Tibial nerve (tissue), 4 donors: ENCODE measurements at regions not wholly inside any gene's neighbourhood (a gene's known extent, or its start where the extent isn't known, plus 50 kb on each side); places are given as distances from the start of the nearest gene placed in this dataset.

Experiments
- DNase-seq, 2 donors: peaks; one replicate each; pipeline ENCODE4 v3.0.0-alpha.2; 2019; ENCODE audit warnings: low spot score in 2 of 2
- H3K27ac ChIP-seq, 4 donors: fragments of 200-600 bp; sonication (generic) in 3 of 4; one replicate each; pipeline ENCODE4 v1.5.1; 2017 to 2019; ENCODE audit warnings: mild to moderate bottlenecking in 1 of 4
- H3K27me3 ChIP-seq, 2 donors: fragments of 200-600 bp; sonication (generic) in 1 of 2; one replicate each; pipeline versions ENCODE4 v1.5.1 to v1.6.0; 2017 to 2019
- H3K36me3 ChIP-seq, 3 donors: fragments of 200-600 bp; sonication (generic); one replicate each; pipeline ENCODE4 v1.5.1; 2018 to 2019
- H3K4me1 ChIP-seq, 4 donors: fragments of 200-600 bp; sonication (generic) in 3 of 4; one replicate each; pipeline ENCODE4 v1.5.1; 2017 to 2019
- H3K4me3 ChIP-seq, 4 donors: fragments of 200-600 bp; sonication (generic) in 3 of 4; one replicate each; pipeline ENCODE4 v1.5.1; 2017 to 2019; ENCODE audit warnings: mild to moderate bottlenecking in 1 of 4, moderate library complexity in 1 of 4
- H3K9me3 ChIP-seq, 4 donors: fragments of 200-600 bp; sonication (generic) in 3 of 4; one replicate each; pipeline ENCODE4 v1.5.1; 2017 to 2019
- EP300 ChIP-seq, 2 donors: sonication (generic); formaldehyde crosslinking; IDR thresholded peaks; one replicate each; pipeline ENCODE4 v1.6.1; 2017; ENCODE audit warnings: antibody characterized with exemption in 2 of 2, mild to moderate bottlenecking in 1 of 2
- POLR2A ChIP-seq, 2 donors: fragments of 450-650 bp; IDR thresholded peaks; one replicate each; pipeline ENCODE4 v1.6.1; 2017; ENCODE audit warnings: antibody characterized with exemption in 2 of 2, mild to moderate bottlenecking in 2 of 2, moderate library complexity in 2 of 2
- WGBS, 2 donors: methylation state at CpG; one replicate each; pipeline ENCODE4 v1.1.5; 2018; 5-methylcytosine and 5-hydroxymethylcytosine counted together
- TF ChIP-seq, protein P1 (sequence below), 5 experiments: fragments of 200-600 bp in 3 of 5; fragments of 450-650 bp in 2 of 5; sonication (generic) in 3 of 5; IDR thresholded peaks; one replicate each; pipeline ENCODE4 v1.5.1; 2016 to 2019; ENCODE audit warnings: antibody characterized with exemption in 5 of 5, mild to moderate bottlenecking in 3 of 5, moderate library complexity in 2 of 5

- no peak overlapping the region for H3K27ac ChIP-seq
- 86 to 96% methylated on average over 1 of the region's 1 CpG for WGBS, 2 donors
- no peak for TF ChIP-seq EP300 (IDR thresholded peaks at IDR 0.05)
- TF ChIP-seq, protein P1, sequence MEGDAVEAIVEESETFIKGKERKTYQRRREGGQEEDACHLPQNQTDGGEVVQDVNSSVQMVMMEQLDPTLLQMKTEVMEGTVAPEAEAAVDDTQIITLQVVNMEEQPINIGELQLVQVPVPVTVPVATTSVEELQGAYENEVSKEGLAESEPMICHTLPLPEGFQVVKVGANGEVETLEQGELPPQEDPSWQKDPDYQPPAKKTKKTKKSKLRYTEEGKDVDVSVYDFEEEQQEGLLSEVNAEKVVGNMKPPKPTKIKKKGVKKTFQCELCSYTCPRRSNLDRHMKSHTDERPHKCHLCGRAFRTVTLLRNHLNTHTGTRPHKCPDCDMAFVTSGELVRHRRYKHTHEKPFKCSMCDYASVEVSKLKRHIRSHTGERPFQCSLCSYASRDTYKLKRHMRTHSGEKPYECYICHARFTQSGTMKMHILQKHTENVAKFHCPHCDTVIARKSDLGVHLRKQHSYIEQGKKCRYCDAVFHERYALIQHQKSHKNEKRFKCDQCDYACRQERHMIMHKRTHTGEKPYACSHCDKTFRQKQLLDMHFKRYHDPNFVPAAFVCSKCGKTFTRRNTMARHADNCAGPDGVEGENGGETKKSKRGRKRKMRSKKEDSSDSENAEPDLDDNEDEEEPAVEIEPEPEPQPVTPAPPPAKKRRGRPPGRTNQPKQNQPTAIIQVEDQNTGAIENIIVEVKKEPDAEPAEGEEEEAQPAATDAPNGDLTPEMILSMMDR (IDR thresholded peaks at IDR 0.05): no peak
- TF ChIP-seq POLR2A (IDR thresholded peaks at IDR 0.05): no peak
Measured at GRCh38 chr1:184911103-184911745, 63.1 kb downstream of the NIBAN1 start.

DNA sequence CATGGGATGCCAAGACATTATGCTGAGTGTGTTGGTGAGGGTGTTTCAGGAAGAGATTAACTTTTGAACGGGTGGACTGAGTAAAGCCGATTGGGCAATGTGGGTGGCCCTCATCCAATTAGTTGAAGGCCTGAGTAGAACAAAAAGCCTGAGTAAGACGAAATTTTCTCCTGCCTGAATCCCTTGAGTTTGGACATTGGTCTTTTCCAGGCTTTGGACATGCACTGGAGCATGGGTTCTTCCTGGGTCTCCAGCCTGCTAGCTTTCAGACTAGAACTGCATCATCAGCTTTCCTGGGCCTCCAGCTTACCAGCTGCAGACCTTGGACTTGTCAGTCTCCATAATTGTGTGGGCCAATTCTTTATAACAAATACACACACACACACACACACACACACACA lies 63.6 kb downstream of the NIBAN1 start:
- WGBS, 2 donors: 42 to 54% methylated on average over 3 of the region's 3 CpGs

More at GRCh38 chr1:184911103-184911745, 63.1 kb downstream of the NIBAN1 start:
- no peaks in the 10 kb centered on the region for H3K9me3 ChIP-seq
- no peak overlapping the region for H3K4me3 ChIP-seq
- DNase-seq: no peak
- H3K4me1 ChIP-seq: peaks cover 0 to 36% (median 2%) of the 10 kb centered on the region in 4 donors
- no peaks in the 10 kb centered on the region for H3K36me3 ChIP-seq
- H3K27me3 ChIP-seq: no peaks in the 10 kb centered on the region

DNA sequence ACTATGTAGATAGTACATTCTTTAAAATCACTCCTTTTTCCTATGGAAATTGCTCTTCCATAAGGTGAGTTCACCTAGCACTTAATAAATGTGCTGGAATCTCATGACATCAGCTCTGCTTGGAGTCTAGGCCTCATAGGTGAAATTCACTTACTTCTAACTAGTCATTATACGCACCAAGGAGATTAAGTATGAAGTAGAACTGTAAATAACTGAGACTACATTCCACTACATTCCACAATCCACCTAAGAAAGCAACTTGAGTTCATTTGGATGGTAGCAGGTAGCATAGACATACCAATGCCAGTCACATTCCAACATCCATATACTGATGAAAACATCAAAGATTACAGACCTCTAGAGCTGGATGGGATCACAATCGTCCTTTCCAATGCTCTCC lies 64.3 kb downstream of the NIBAN1 start:
- H3K27me3 ChIP-seq: no peaks in the 10 kb centered on the region
- H3K9me3 ChIP-seq: no peaks in the 10 kb centered on the region
- no peak overlapping the region for H3K4me3 ChIP-seq
- no peak for TF ChIP-seq EP300 (IDR thresholded peaks at IDR 0.05)
- TF ChIP-seq, protein P1 (IDR thresholded peaks at IDR 0.05): no peak
- no peak for TF ChIP-seq POLR2A (IDR thresholded peaks at IDR 0.05)
- 94 to 97% methylated on average over 2 of the region's 2 CpGs for WGBS, 2 donors
- no peak for DNase-seq
- peak overlapping the region in 2 of 4 donors; percentile 16 to 29 for H3K27ac ChIP-seq
- H3K36me3 ChIP-seq: no peaks in the 10 kb centered on the region
- peaks cover 0 to 36% (median 2%) of the 10 kb centered on the region in 4 donors for H3K4me1 ChIP-seq

More for the DNA sequence above, 63.6 kb downstream of the NIBAN1 start:
- Histone ChIP-seq H3K27me3 (no peaks in the 10 kb centered on the region), H3K4me1 (peaks cover 0 to 33% (median 2%) of the 10 kb centered on the region in 4 donors), H3K27ac (peak overlapping the region in 1 of 4 donors; percentile 16), H3K9me3 (no peaks in the 10 kb centered on the region), H3K4me3 (no peak overlapping the region), H3K36me3 (no peaks in the 10 kb centered on the region)
- DNase-seq: peak; percentile 69 to 83
- TF ChIP-seq EP300 (IDR thresholded peaks at IDR 0.05): peak in 1 of 2 donors; percentile 65
- TF ChIP-seq POLR2A (IDR thresholded peaks at IDR 0.05): no peak
- TF ChIP-seq, protein P1 (IDR thresholded peaks at IDR 0.05): no peak

DNA sequence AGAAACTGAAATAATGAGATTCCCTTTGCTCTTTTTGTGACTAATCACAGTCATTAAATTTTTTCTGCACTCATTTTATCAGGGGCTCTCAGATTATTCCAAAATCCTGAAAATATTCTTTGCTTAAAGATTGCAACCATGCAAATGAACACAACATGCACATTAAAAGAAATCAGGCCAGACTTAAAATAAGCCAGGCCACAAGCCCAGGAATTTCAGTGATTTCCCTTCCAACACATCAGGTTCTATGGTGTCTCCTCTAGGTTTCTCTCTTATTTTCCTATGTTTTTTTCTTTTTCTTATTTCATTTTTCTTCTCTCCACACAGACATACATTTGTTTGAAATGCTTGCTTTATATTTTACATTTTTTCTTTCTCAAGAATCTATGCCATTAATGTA lies 65.3 kb downstream of the NIBAN1 start:
- Histone ChIP-seq H3K9me3 (no peaks in the 10 kb centered on the region), H3K4me3 (no peak overlapping the region), H3K36me3 (no peaks in the 10 kb centered on the region), H3K27me3 (no peaks in the 10 kb centered on the region), H3K27ac (no peak overlapping the region), H3K4me1 (peaks cover 0 to 33% (median 2%) of the 10 kb centered on the region in 4 donors)
- TF ChIP-seq EP300 (IDR thresholded peaks at IDR 0.05) (no peak), POLR2A (IDR thresholded peaks at IDR 0.05) (no peak)
- TF ChIP-seq, protein P1 (IDR thresholded peaks at IDR 0.05): no peak
- DNase-seq: no peak

- no peaks in the 10 kb centered on the region for H3K9me3 ChIP-seq
- TF ChIP-seq POLR2A (IDR thresholded peaks at IDR 0.05) (no peak), EP300 (IDR thresholded peaks at IDR 0.05) (no peak)
- TF ChIP-seq, protein P1 (IDR thresholded peaks at IDR 0.05): no peak
- WGBS, 2 donors: 85 to 89% methylated on average over 2 of the region's 2 CpGs
- no peaks in the 10 kb centered on the region for H3K27me3 ChIP-seq
- H3K36me3 ChIP-seq: no peaks in the 10 kb centered on the region
- no peak for DNase-seq
- H3K27ac ChIP-seq: no peak overlapping the region
- no peak overlapping the region for H3K4me3 ChIP-seq
- peaks cover 0 to 28% (median 2%) of the 10 kb centered on the region in 4 donors for H3K4me1 ChIP-seq
Measured at GRCh38 chr1:184908506-184908905, 65.8 kb downstream of the NIBAN1 start.
